ENCODE measurements at regions not wholly inside any gene's neighbourhood (a gene's known extent, or its start where the extent isn't known, plus 50 kb on each side); places are given as distances from the start of the nearest gene placed in this dataset.

DNA sequence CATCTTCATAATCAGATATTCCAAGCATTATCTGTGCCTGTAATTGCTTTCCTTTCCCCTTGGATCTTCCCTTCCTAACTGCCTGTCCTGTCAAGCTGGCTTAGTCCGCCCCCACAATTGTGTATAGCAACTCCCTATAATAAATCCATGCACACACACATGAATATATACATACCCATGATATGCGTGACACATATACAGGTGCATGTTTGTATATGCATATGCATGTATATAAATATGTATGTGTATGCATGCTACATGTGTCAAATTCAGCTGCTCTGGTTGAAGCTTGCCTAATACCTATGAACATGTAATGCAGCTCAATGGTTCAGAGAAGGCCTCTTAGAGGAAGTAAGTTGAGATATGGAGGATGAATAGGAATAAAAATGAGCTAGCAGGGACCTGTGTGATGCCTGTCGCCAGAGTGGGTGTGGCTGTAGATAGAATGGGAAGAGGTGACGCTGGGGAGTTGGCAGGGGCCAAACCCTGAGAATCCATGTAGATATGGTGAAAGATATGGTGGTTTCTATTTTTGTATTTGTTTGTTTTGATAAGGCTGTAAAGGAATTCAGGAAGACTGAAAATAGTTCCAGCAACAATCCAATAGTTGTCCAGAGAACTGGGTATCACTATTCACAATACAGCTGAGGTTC lies 595.0 kb upstream of the BOD1L1 start:
- H3K4me3 ChIP-seq (ENCODE audit: insufficient read length, low read depth), result no peak overlapping the region

DNA sequence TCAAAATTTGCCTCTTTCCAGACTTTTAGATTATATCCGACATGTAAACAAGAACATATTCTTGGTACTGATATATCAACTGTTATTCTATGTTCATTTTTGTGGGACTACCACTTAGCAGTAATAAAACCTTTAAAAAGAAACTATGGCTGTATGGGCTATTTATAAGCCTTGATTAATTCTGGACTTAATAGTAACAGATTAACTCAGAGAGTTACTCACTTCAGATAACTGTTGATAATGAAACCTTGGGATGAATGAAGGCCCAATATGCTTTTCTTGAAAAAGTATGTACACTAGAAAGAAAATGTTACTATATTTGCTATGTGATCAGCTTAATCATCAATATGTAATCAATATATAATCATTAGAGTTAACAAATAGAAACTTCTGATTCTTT lies 595.9 kb upstream of the BOD1L1 start:
- TF ChIP-seq ZNF274 (IDR thresholded peaks at IDR 0.05; ENCODE audit: low read depth, low read length) (no peak), SUZ12 (IDR thresholded peaks at IDR 0.05; ENCODE audit: extremely low read depth, insufficient read depth, insufficient read length) (no peak), YY1 (IDR thresholded peaks at IDR 0.05; ENCODE audit: insufficient read depth, insufficient read length) (no peak)
- Histone ChIP-seq H3K4me1 (ENCODE audit: insufficient read depth, insufficient read length) (peaks cover 2% of the 10 kb centered on the region), H3K9me3 (ENCODE audit: insufficient read depth, low read length) (peaks cover 13% of the 10 kb centered on the region; the same call in 1 of the 2 replicates), H3K36me3 (ENCODE audit: insufficient read depth, insufficient read length, low read length) (no peaks in the 10 kb centered on the region), H3K27me3 (ENCODE audit: insufficient read depth, insufficient read length) (peaks cover 27% of the 10 kb centered on the region), H3K9ac (ENCODE audit: insufficient read length, low read depth) (no peak overlapping the region), H3K4me3 (ENCODE audit: insufficient read length, low read depth) (no peak overlapping the region)
- DNase-seq (ENCODE audit: low read depth, low spot score), result no peak

More for the DNA sequence above, 595.0 kb upstream of the BOD1L1 start:
- peaks cover 17% of the 10 kb centered on the region for H3K27me3 ChIP-seq (ENCODE audit: insufficient read depth, insufficient read length)
- peaks cover 2% of the 10 kb centered on the region for H3K4me1 ChIP-seq (ENCODE audit: insufficient read depth, insufficient read length)
- TF ChIP-seq YY1 (IDR thresholded peaks at IDR 0.05; ENCODE audit: insufficient read depth, insufficient read length), result no peak
- no peak for DNase-seq (ENCODE audit: low read depth, low spot score)
- no peaks in the 10 kb centered on the region for H3K36me3 ChIP-seq (ENCODE audit: insufficient read depth, insufficient read length, low read length)
- peaks cover 13% of the 10 kb centered on the region; the same call in 1 of the 2 replicates for H3K9me3 ChIP-seq (ENCODE audit: insufficient read depth, low read length)
- H3K9ac ChIP-seq (ENCODE audit: insufficient read length, low read depth), result no peak overlapping the region

DNA sequence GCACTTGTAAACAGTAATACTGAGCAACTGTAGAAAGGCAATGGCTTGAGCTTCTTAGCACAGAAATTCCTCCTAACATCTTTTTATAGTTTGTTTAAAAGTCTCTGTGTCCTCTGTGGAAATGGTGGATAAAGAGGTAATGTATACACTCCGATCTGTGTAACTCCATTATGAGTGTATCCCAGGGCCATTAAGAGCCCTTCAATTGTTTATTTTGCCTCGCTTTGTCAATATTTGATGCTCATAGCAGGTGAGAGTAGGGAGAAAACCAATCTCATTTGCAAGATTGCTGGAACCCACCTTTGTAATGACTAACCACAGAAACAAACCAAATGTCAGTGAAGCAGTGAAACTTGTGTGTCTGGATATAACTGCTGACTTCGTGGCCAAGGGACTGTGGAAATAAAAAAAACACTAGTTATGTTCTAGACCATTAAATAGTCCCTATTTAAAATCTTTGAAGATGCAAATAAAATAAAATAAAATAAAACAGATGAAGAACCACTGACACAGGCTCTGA lies 598.2 kb upstream of the BOD1L1 start:
- peaks cover 35% of the 10 kb centered on the region for H3K27me3 ChIP-seq (ENCODE audit: insufficient read depth, insufficient read length)
- peaks cover 2% of the 10 kb centered on the region for H3K4me1 ChIP-seq (ENCODE audit: insufficient read depth, insufficient read length)
- no peaks in the 10 kb centered on the region for H3K36me3 ChIP-seq (ENCODE audit: insufficient read depth, insufficient read length, low read length)
- TF ChIP-seq SUZ12 (IDR thresholded peaks at IDR 0.05; ENCODE audit: extremely low read depth, insufficient read depth, insufficient read length) (no peak), YY1 (IDR thresholded peaks at IDR 0.05; ENCODE audit: insufficient read depth, insufficient read length) (no peak), ZNF274 (IDR thresholded peaks at IDR 0.05; ENCODE audit: low read depth, low read length) (no peak)
- no peak overlapping the region for H3K9ac ChIP-seq (ENCODE audit: insufficient read length, low read depth)
- no peak overlapping the region for H3K4me3 ChIP-seq (ENCODE audit: insufficient read length, low read depth)
- H3K9me3 ChIP-seq (ENCODE audit: insufficient read depth, low read length), result peaks cover 13% of the 10 kb centered on the region; the same call in 1 of the 2 replicates
- no peak for DNase-seq (ENCODE audit: low read depth, low spot score)

DNA sequence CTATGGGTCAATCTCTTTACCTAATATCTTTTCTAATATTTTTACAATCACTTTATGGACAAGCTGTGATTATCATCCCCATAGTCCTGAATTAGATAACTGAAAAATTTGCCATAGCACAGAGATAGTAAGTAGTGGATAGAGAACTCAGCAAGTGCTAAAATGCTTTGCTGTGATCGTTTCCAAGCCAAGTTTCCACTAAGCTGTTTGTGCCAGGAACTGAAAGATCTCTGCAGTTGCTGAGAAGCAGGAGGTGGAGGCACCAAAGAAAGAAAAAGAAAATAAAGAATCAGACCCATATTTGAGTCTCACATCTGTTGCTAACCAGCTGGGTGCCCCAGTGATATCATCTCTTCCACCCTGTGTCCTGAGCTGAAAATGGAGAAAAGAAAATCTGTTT lies 605.6 kb upstream of the BOD1L1 start:
- H3K4me3 ChIP-seq (ENCODE audit: insufficient read length, low read depth), result no peak overlapping the region
- H3K27me3 ChIP-seq (ENCODE audit: insufficient read depth, insufficient read length), result peaks cover 12% of the 10 kb centered on the region
- H3K36me3 ChIP-seq (ENCODE audit: insufficient read depth, insufficient read length, low read length), result no peaks in the 10 kb centered on the region
- no peaks in the 10 kb centered on the region for H3K9me3 ChIP-seq (ENCODE audit: insufficient read depth, low read length)
- TF ChIP-seq SUZ12 (IDR thresholded peaks at IDR 0.05; ENCODE audit: extremely low read depth, insufficient read depth, insufficient read length), result no peak
- no peak for TF ChIP-seq ZNF274 (IDR thresholded peaks at IDR 0.05; ENCODE audit: low read depth, low read length)
- TF ChIP-seq YY1 (IDR thresholded peaks at IDR 0.05; ENCODE audit: insufficient read depth, insufficient read length), result no peak
- no peak for DNase-seq (ENCODE audit: low read depth, low spot score)
- H3K9ac ChIP-seq (ENCODE audit: insufficient read length, low read depth), result no peak overlapping the region
- no peaks in the 10 kb centered on the region for H3K4me1 ChIP-seq (ENCODE audit: insufficient read depth, insufficient read length)

DNA sequence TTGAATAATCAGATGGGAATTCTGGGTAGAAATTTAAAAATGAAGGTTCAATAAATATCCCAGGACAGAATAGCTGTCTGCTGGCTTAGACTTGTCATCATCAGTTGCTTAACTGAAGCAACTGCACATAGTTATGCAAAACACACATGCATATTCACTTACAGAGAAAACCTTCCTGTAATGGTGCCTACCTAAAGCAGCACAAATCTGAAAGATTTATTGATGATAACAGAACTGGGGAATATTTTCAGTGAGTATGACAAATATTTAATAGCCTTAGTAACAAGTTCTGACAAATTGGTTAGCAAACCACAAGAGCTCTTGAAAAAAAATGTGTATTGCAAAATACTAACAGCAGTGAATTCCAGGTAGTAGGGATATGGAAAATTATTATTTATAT lies 606.8 kb upstream of the BOD1L1 start:
- Histone ChIP-seq H3K4me3 (ENCODE audit: insufficient read length, low read depth) (no peak overlapping the region), H3K9ac (ENCODE audit: insufficient read length, low read depth) (no peak overlapping the region), H3K9me3 (ENCODE audit: insufficient read depth, low read length) (peaks cover 3% of the 10 kb centered on the region; the same call in 1 of the 2 replicates), H3K36me3 (ENCODE audit: insufficient read depth, insufficient read length, low read length) (no peaks in the 10 kb centered on the region), H3K4me1 (ENCODE audit: insufficient read depth, insufficient read length) (no peaks in the 10 kb centered on the region), H3K27me3 (ENCODE audit: insufficient read depth, insufficient read length) (peaks cover under 1% of the 10 kb centered on the region)
- no peak for TF ChIP-seq YY1 (IDR thresholded peaks at IDR 0.05; ENCODE audit: insufficient read depth, insufficient read length)
- TF ChIP-seq ZNF274 (IDR thresholded peaks at IDR 0.05; ENCODE audit: low read depth, low read length), result no peak
- TF ChIP-seq SUZ12 (IDR thresholded peaks at IDR 0.05; ENCODE audit: extremely low read depth, insufficient read depth, insufficient read length), result no peak
- no peak for DNase-seq (ENCODE audit: low read depth, low spot score)

DNA sequence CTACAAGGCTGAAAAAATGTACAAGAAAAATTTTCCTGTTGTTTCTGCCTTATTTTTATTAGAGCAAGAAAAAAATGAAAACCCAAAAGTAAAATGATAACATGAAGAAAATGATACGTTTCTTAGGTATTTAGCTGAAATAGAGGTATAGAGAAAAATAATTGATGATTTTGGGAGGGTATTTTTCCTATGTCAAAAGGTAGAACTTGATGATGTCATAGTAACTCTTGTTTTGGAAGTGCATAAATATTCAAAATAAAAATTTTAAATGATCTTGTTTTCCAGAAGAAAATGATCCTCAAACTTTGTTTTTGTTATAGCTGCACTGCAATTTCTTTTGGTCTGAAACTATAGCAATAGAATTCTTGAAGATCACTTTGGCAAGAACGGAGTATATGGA lies 608.8 kb upstream of the BOD1L1 start:
- Histone ChIP-seq H3K27me3 (ENCODE audit: insufficient read depth, insufficient read length) (no peaks in the 10 kb centered on the region), H3K9ac (ENCODE audit: insufficient read length, low read depth) (no peak overlapping the region), H3K36me3 (ENCODE audit: insufficient read depth, insufficient read length, low read length) (no peaks in the 10 kb centered on the region), H3K9me3 (ENCODE audit: insufficient read depth, low read length) (peaks cover 12% of the 10 kb centered on the region), H3K4me3 (ENCODE audit: insufficient read length, low read depth) (no peak overlapping the region), H3K4me1 (ENCODE audit: insufficient read depth, insufficient read length) (no peaks in the 10 kb centered on the region)
- DNase-seq (ENCODE audit: low read depth, low spot score), result no peak
- TF ChIP-seq ZNF274 (IDR thresholded peaks at IDR 0.05; ENCODE audit: low read depth, low read length) (no peak), YY1 (IDR thresholded peaks at IDR 0.05; ENCODE audit: insufficient read depth, insufficient read length) (no peak), SUZ12 (IDR thresholded peaks at IDR 0.05; ENCODE audit: extremely low read depth, insufficient read depth, insufficient read length) (no peak)

DNA sequence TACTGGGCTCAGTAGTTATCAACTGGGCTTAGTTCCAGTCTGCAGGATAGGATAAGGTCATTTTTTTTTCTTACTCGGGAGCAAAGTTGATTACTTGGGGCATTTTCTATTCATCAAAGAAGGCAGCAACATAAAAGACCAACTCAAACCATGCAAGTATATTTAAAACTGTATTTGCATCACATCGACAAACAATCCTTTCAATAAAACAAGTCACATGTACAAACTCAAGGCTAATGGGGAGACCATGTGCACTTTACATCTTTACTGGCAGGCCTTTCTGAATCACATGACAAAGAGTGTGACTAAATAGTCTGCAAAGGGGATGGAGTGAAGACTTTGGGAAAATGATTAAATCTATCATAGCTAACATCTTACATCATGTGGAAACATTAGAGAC lies 610.4 kb upstream of the BOD1L1 start:
- TF ChIP-seq YY1 (IDR thresholded peaks at IDR 0.05; ENCODE audit: insufficient read depth, insufficient read length) (no peak), ZNF274 (IDR thresholded peaks at IDR 0.05; ENCODE audit: low read depth, low read length) (no peak), SUZ12 (IDR thresholded peaks at IDR 0.05; ENCODE audit: extremely low read depth, insufficient read depth, insufficient read length) (no peak)
- Histone ChIP-seq H3K4me1 (ENCODE audit: insufficient read depth, insufficient read length) (no peaks in the 10 kb centered on the region), H3K9me3 (ENCODE audit: insufficient read depth, low read length) (peaks cover 12% of the 10 kb centered on the region), H3K36me3 (ENCODE audit: insufficient read depth, insufficient read length, low read length) (no peaks in the 10 kb centered on the region), H3K9ac (ENCODE audit: insufficient read length, low read depth) (no peak overlapping the region), H3K27me3 (ENCODE audit: insufficient read depth, insufficient read length) (no peaks in the 10 kb centered on the region), H3K4me3 (ENCODE audit: insufficient read length, low read depth) (no peak overlapping the region)
- no peak for DNase-seq (ENCODE audit: low read depth, low spot score)

Measured in NT2/D1 (cell line).